Natural killer cell (primary cell): ENCODE measurements at regions not wholly inside any gene's neighbourhood (a gene's known extent, or its start where the extent isn't known, plus 50 kb on each side); places are given as distances from the start of the nearest gene placed in this dataset.

ENCODE experiments used
- ATAC-seq, 3 donors: fragments of 150-1000 bp in 2 of 3; fragments of 200-7000 bp in 1 of 3; cut with Tn5 transposase; 1 replicate in 1 of 3; 2 replicates in 2 of 3; pipeline ENCODE4 v1.10.0; 2021; ENCODE audit warnings: mild to moderate bottlenecking in 2 of 3, moderate library complexity in 2 of 3
- DNase-seq, 2 donors: peaks; one replicate each; pipeline versions ENCODE4 v3.0.0 to v3.0.0-alpha.2; 2013 to 2021; ENCODE audit warnings: mixed read lengths in 1 of 2
- H3K27ac ChIP-seq: one replicate; pipeline ENCODE4 v1.5.1; 2013; ENCODE audit warnings: mild to moderate bottlenecking, low read length
- H3K27me3 ChIP-seq: one replicate; pipeline ENCODE4 v1.6.1; 2013; ENCODE audit warnings: low read length; ENCODE audit not compliant: control insufficient read depth, insufficient read depth
- H3K36me3 ChIP-seq: one replicate; pipeline ENCODE4 v1.6.1; 2013; ENCODE audit warnings: low read length; ENCODE audit not compliant: control insufficient read depth, insufficient read depth
- H3K4me1 ChIP-seq: one replicate; pipeline ENCODE4 v1.6.1; 2013; ENCODE audit warnings: low read length; ENCODE audit not compliant: control insufficient read depth, insufficient read depth
- H3K4me3 ChIP-seq: one replicate; pipeline ENCODE4 v1.5.1; 2013; ENCODE audit warnings: low read length
- H3K9me3 ChIP-seq: one replicate; pipeline ENCODE4 v1.6.1; 2013; ENCODE audit warnings: low read length; ENCODE audit not compliant: control insufficient read depth, insufficient read depth
- H3K27ac Mint-ChIP-seq, 2 donors: one replicate each; pipeline ENCODE4 v1.8.0; 2022; ENCODE audit warnings: mild to moderate bottlenecking in 2 of 2, mixed read lengths in 2 of 2, moderate library complexity in 1 of 2
- H3K27me3 Mint-ChIP-seq, 2 donors: one replicate each; pipeline ENCODE4 v1.8.0; 2022; ENCODE audit warnings: low read depth in 2 of 2, mixed read lengths in 2 of 2
- H3K36me3 Mint-ChIP-seq: one replicate; pipeline ENCODE4 v1.8.0; 2022; ENCODE audit warnings: mixed read lengths
- H3K4me1 Mint-ChIP-seq, 2 donors: one replicate each; pipeline ENCODE4 v1.8.0; 2022; ENCODE audit warnings: mixed read lengths in 2 of 2
- H3K4me3 Mint-ChIP-seq: one replicate; pipeline ENCODE4 v1.8.0; 2022; ENCODE audit warnings: mild to moderate bottlenecking, moderate library complexity, mixed read lengths
- H3K9me3 Mint-ChIP-seq, 2 donors: one replicate each; pipeline ENCODE4 v1.8.0; 2022; ENCODE audit warnings: mixed read lengths in 2 of 2
- CTCF ChIP-seq: fragments of 200-600 bp; IDR thresholded peaks from one replicate; pipeline ENCODE4 v1.8.0; 2022; ENCODE audit warnings: antibody characterized with exemption
- WGBS: methylation state at CpG from one replicate; pipeline ENCODE4 v1.1.7; 2013; ENCODE audit warnings: missing lambda C conversion rate; ENCODE audit not compliant: insufficient coverage; 5-methylcytosine and 5-hydroxymethylcytosine counted together
- intact Hi-C: fragments of 100-400 bp; cut with micrococcal nuclease; formaldehyde crosslinking; loops from one replicate; pipeline ENCODE4 v1.14.2; 2022

DNA sequence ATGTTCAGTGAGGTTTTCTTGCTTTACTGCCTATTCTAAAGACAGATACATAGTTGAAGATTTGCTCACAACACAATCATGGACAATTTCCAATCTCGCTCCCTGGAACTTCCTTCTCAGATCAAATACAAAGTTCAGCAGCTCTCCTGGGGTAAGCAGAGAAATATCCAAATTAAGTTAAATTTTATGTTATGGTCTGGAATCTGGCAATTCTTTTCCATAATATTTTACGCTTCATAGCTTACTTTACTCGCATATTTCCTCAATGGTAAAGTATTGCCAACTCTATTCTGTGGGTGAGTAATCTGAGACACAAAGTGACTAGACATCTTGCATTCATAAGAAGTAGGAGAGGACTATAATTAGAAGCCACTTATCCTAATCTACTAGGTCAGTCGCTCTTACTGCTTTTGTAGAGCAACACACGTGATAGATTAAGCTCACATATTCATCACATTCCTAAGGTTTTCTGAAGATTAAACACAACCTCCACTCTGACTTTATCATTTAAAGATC lies 529.4 kb downstream of the CCDC85A start:
- intact Hi-C loops = no loop called here
- 89% methylated on average over 3 of the region's 5 CpGs for WGBS
- peaks cover 10% of the 10 kb centered on the region for H3K36me3 Mint-ChIP-seq

DNA sequence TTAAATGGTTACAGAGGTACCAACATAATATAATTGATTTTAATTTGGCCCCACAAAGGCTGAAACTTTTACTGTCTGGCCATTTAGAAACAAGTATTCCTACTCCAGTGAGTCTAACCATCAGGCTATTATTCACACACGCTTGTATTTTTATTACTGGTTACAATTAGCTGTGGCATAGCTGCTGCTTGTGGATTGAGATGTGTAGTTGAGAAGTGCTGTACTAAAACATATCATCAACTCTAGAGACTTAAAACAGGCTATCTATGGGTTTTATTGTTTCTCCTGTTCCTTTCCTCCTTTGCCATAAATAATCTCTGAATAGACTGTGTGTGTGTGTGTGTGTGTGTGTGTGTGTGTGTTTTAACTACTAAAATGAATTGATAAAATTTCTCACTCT lies 530.2 kb downstream of the CCDC85A start:
- H3K9me3 Mint-ChIP-seq = peaks cover 12 to 21% of the 10 kb centered on the region in 2 donors
- no peak for ATAC-seq
- WGBS = no CpG with 5 or more reads among the region's 1 CpG
- no peak for DNase-seq
- no peak overlapping the region for H3K27ac Mint-ChIP-seq
- H3K36me3 Mint-ChIP-seq = peaks cover 10% of the 10 kb centered on the region
- H3K36me3 ChIP-seq = no peaks in the 10 kb centered on the region
- peaks cover 3% of the 10 kb centered on the region for H3K9me3 ChIP-seq
- no peaks in the 10 kb centered on the region for H3K4me1 Mint-ChIP-seq
- no peak for TF ChIP-seq CTCF
- no peaks in the 10 kb centered on the region for H3K27me3 ChIP-seq
- H3K4me1 ChIP-seq = no peaks in the 10 kb centered on the region
- H3K27me3 Mint-ChIP-seq = no peaks in the 10 kb centered on the region
- no peak overlapping the region for H3K27ac ChIP-seq
- intact Hi-C loops = no loop called here
- no peak overlapping the region for H3K4me3 Mint-ChIP-seq
- no peak overlapping the region for H3K4me3 ChIP-seq

More for the DNA sequence above, 529.4 kb downstream of the CCDC85A start:
- H3K4me3 ChIP-seq = no peak overlapping the region
- H3K27me3 Mint-ChIP-seq = no peaks in the 10 kb centered on the region
- H3K9me3 ChIP-seq = peaks cover 3% of the 10 kb centered on the region
- H3K27me3 ChIP-seq = no peaks in the 10 kb centered on the region
- no peak overlapping the region for H3K4me3 Mint-ChIP-seq
- TF ChIP-seq CTCF = no peak
- ATAC-seq (no peak), DNase-seq (no peak)
- no peaks in the 10 kb centered on the region for H3K36me3 ChIP-seq
- H3K27ac Mint-ChIP-seq = no peak overlapping the region
- no peaks in the 10 kb centered on the region for H3K4me1 Mint-ChIP-seq
- H3K4me1 ChIP-seq = no peaks in the 10 kb centered on the region
- H3K27ac ChIP-seq = no peak overlapping the region
- peaks cover 14 to 22% of the 10 kb centered on the region in 2 donors for H3K9me3 Mint-ChIP-seq

DNA sequence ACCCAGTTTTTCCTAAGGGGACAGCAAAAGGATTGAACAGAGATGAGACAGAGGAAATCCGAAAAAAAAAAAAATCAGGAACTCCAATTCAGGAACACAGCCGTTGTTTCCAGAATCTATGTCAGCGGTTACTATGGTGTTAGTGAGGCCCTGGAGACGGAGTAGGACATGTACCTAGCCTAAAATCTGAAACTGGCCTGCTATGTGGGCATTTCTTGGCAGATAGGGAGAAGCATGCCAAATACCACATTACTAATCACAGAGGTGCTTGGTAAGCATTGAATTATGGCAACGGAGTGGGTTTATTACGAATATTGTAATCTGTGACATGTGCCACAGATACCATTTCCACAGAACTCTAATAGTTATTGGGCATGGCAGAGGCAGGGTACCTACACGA lies 530.6 kb downstream of the CCDC85A start:
- peaks cover 10% of the 10 kb centered on the region for H3K36me3 Mint-ChIP-seq

More for the DNA sequence above, 530.6 kb downstream of the CCDC85A start:
- ATAC-seq (no peak), DNase-seq (no peak)
- Histone ChIP-seq H3K36me3 (no peaks in the 10 kb centered on the region), H3K4me3 (no peak overlapping the region), H3K4me1 (no peaks in the 10 kb centered on the region), H3K27ac (no peak overlapping the region), H3K27me3 (no peaks in the 10 kb centered on the region), H3K9me3 (peaks cover 3% of the 10 kb centered on the region)
- Mint-ChIP-seq H3K4me1 (no peaks in the 10 kb centered on the region), H3K27me3 (no peaks in the 10 kb centered on the region), H3K27ac (no peak overlapping the region), H3K4me3 (no peak overlapping the region), H3K9me3 (peaks cover 9 to 18% of the 10 kb centered on the region in 2 donors)
- 76% methylated on average over 5 of the region's 7 CpGs for WGBS
- intact Hi-C loops = no loop called here
- TF ChIP-seq CTCF = no peak
